HEK293T (cell line): ENCODE measurements at regions not wholly inside any gene's neighbourhood (a gene's known extent, or its start where the extent isn't known, plus 50 kb on each side); places are given as distances from the start of the nearest gene placed in this dataset.

ENCODE experiments used
- SP1 ChIP-seq: fragments of 450-650 bp; IDR thresholded peaks from 2 replicates; pipeline ENCODE4 v1.6.1; 2017
- ZNF384 ChIP-seq: fragments of 450-650 bp; IDR thresholded peaks from 2 replicates; pipeline ENCODE4 v1.6.1; 2016

DNA sequence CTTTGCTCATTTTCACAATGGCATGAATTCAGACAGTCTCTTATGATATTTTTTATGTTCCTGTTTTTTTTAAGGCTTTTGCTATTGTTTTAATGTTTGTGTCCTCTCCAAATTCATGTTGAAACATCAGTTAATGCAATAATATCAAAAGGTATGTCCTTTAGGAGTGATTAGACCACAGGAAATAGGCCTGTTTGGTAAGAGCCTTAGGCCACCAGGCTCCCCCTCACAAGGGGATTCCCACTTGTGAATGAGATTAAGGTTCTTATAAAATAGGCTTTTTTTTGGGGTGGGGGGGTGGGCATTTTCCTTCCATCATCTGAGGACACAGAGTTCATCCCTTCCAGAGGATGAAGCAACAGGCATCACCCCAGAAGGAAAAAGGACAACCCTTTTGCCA, 2074.2 kb upstream of the C9orf72 start:
- TF ChIP-seq SP1 (no peak), ZNF384 (no peak)
